GM10248 (cell line): ENCODE measurements at regions not wholly inside any gene's neighbourhood (a gene's known extent, or its start where the extent isn't known, plus 50 kb on each side); places are given as distances from the start of the nearest gene placed in this dataset.

Source experiments
- CTCF ChIA-PET: fragments of 300-600 bp; sonication (Branson Sonifier 250); formaldehyde crosslinking; extraction: SDS; loops from one replicate; lab custom pipeline; 2021; ENCODE audit warnings: antibody characterized with exemption; lab: Yijun Ruan, JAX
- POLR2A ChIA-PET: fragments of 350-650 bp; sonication (Branson Sonifier 250); formaldehyde crosslinking; extraction: SDS; loops from one replicate; lab custom pipeline; 2020; ENCODE audit warnings: antibody characterized with exemption; lab: Yijun Ruan, JAX
- DNase-seq: peaks from one replicate; pipeline ENCODE4 v3.0.0; 2012; ENCODE audit errors: extremely low spot score
- CTCF ChIP-seq: IDR thresholded peaks from 2 replicates; pipeline ENCODE4 v1.5.1; 2012; ENCODE audit warnings: mild to moderate bottlenecking, low read depth; ENCODE audit errors: extremely low read depth, missing control alignments, control extremely low read depth

- TF ChIP-seq CTCF: no peak
- ChIA-PET POLR2A (no interaction called here), CTCF (interaction anchor here (1.0 kb wide), 1 partner anchor 12 kb away, joined by 3 read pairs; no protein-coding TSS in a partner anchor)
- DNase-seq: no peak
Observed at GRCh38 chr5:155259648-155260047, 246.1 kb downstream of the KIF4B start.

- ChIA-PET POLR2A (no interaction called here), CTCF (interaction anchor here (0.8 to 1.4 kb wide), 4 partner anchors 9 to 120 kb away, joined by 3 to 6 read pairs (median 3); no protein-coding TSS in a partner anchor)
- peak; percentile 9 for TF ChIP-seq CTCF
- DNase-seq: no peak
Observed at GRCh38 chr5:155260798-155261197, 247.2 kb downstream of the KIF4B start.

GRCh38 chr5:155263381-155263780 is 249.8 kb downstream of the KIF4B start:
- POLR2A ChIA-PET: no interaction called here
- no peak for TF ChIP-seq CTCF
- CTCF ChIA-PET: no interaction called here
- no peak for DNase-seq

- no peak for DNase-seq
- TF ChIP-seq CTCF: no peak
- ChIA-PET CTCF (no interaction called here), POLR2A (no interaction called here)
Observed at GRCh38 chr5:155264809-155265208, 251.3 kb downstream of the KIF4B start.

GRCh38 chr5:155268770-155269425 is 255.3 kb downstream of the KIF4B start:
- no peak for TF ChIP-seq CTCF
- no peak for DNase-seq
- ChIA-PET POLR2A (no interaction called here), CTCF (no interaction called here)

GRCh38 chr5:155270725-155271124 is 257.2 kb downstream of the KIF4B start:
- DNase-seq: no peak
- ChIA-PET CTCF (interaction anchor here (0.8 kb wide), 1 partner anchor 10 kb away, joined by 3 read pairs; no protein-coding TSS in a partner anchor), POLR2A (no interaction called here)
- TF ChIP-seq CTCF: no peak

GRCh38 chr5:155274484-155274883 is 260.9 kb downstream of the KIF4B start:
- TF ChIP-seq CTCF: no peak
- CTCF ChIA-PET: no interaction called here
- POLR2A ChIA-PET: no interaction called here
- DNase-seq: no peak
